ENCODE measurements at regions not wholly inside any gene's neighbourhood (a gene's known extent, or its start where the extent isn't known, plus 50 kb on each side); places are given as distances from the start of the nearest gene placed in this dataset.

DNA sequence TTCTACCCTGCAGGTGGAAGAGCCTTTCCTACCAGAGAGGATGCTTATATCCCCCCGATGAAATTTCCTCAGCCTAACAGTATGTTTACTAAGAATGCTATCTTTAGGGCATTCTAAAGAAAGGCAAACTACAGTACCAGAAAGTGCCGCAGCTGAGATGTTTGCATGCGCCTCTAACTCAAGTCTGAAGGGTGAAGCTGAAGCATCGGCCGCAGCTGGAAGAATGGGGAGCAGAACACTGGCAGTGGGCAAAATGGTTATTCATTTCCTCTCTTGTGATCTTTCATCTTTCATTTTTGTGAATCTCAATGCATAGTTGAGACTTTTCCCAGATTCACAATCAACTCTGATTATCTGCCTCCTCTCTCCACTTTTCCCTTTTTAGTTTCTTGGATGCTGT is 648.2 kb upstream of the ZEB2 start:
- Mint-ChIP-seq H3K4me1 (no peaks in the 10 kb centered on the region), H3K27ac (no peak overlapping the region), H3K36me3 (ENCODE audit: insufficient read depth in 1 of 3, low read depth in 3 of 3) (no peaks in the 10 kb centered on the region), H3K4me3 (no peak overlapping the region), H3K9me3 (no peaks in the 10 kb centered on the region; a peak in 1 of 5 replicates), H3K27me3 (ENCODE audit: low read depth) (no peaks in the 10 kb centered on the region)
- Histone ChIP-seq H3K9ac (ENCODE audit: extremely low read depth, insufficient read length, low read length) (no peak overlapping the region), H3K9me3 (ENCODE audit: control insufficient read depth, low read depth, low read length) (no peaks in the 10 kb centered on the region), H3K56ac (ENCODE audit: insufficient read length, low read depth, low read length) (no peak overlapping the region), H3K4ac (ENCODE audit: low read depth, low read length) (no peak overlapping the region), H3K79me1 (ENCODE audit: insufficient read depth, low read depth, low read length, poor library complexity, severe bottlenecking) (no peaks in the 10 kb centered on the region), H2BK120ac (ENCODE audit: low read depth, low read length, poor library complexity, severe bottlenecking) (no peak overlapping the region), H3K4me1 (ENCODE audit: insufficient read depth, low read length) (no peaks in the 10 kb centered on the region), H3K14ac (ENCODE audit: insufficient read depth, low read length) (no peak overlapping the region), H3K79me2 (ENCODE audit: insufficient read depth, low read length) (no peaks in the 10 kb centered on the region), H2AFZ (ENCODE audit: low read length) (no peak overlapping the region), H3T11ph (ENCODE audit: low read length) (no peak overlapping the region), H2AK5ac (ENCODE audit: insufficient read length, low read length) (no peak overlapping the region), H4K8ac (replicated peaks; ENCODE audit: insufficient read length, low read depth, low read length) (no peak overlapping the region), H3K23ac (ENCODE audit: insufficient read length, low read depth, low read length) (no peak overlapping the region), H4K5ac (ENCODE audit: insufficient read length, low read depth, low read length) (no peak overlapping the region), H3K27me3 (ENCODE audit: insufficient read depth, low read length) (no peaks in the 10 kb centered on the region), H3K4me2 (ENCODE audit: insufficient read depth, insufficient read length, low read length) (no peak overlapping the region), H3K18ac (ENCODE audit: insufficient read length, low read depth, low read length) (no peak overlapping the region), H4K91ac (ENCODE audit: insufficient read length, low read depth, low read length) (no peak overlapping the region), H2BK12ac (ENCODE audit: insufficient read length, low read depth, low read length) (no peak overlapping the region), H4K20me1 (ENCODE audit: control insufficient read depth, insufficient read depth, insufficient read length) (no peaks in the 10 kb centered on the region), H2BK20ac (ENCODE audit: low read depth, low read length, poor library complexity, severe bottlenecking) (no peak overlapping the region), H2BK5ac (ENCODE audit: insufficient read length, low read length) (no peak overlapping the region), H3K23me2 (ENCODE audit: insufficient read length, low read depth, low read length, poor library complexity, severe bottlenecking) (no peaks in the 10 kb centered on the region), H2BK15ac (ENCODE audit: low read depth, low read length) (no peak overlapping the region), H3K27ac (ENCODE audit: insufficient read length, low read depth, low read length) (no peak overlapping the region)
- WGBS (ENCODE audit: extremely low coverage, insufficient read length, low lambda C conversion rate), result no CpG with 5 or more reads among the region's 5 CpGs
- no peak for DNase-seq
- TF ChIP-seq, protein P1, sequence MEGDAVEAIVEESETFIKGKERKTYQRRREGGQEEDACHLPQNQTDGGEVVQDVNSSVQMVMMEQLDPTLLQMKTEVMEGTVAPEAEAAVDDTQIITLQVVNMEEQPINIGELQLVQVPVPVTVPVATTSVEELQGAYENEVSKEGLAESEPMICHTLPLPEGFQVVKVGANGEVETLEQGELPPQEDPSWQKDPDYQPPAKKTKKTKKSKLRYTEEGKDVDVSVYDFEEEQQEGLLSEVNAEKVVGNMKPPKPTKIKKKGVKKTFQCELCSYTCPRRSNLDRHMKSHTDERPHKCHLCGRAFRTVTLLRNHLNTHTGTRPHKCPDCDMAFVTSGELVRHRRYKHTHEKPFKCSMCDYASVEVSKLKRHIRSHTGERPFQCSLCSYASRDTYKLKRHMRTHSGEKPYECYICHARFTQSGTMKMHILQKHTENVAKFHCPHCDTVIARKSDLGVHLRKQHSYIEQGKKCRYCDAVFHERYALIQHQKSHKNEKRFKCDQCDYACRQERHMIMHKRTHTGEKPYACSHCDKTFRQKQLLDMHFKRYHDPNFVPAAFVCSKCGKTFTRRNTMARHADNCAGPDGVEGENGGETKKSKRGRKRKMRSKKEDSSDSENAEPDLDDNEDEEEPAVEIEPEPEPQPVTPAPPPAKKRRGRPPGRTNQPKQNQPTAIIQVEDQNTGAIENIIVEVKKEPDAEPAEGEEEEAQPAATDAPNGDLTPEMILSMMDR (conservative IDR thresholded peaks at IDR 0.05), result no peak
